GM23338 (cell line): ENCODE measurements at regions not wholly inside any gene's neighbourhood (a gene's known extent, or its start where the extent isn't known, plus 50 kb on each side); places are given as distances from the start of the nearest gene placed in this dataset.

Source experiments
- CTCF ChIP-seq, 2 experiments: fragments of 200-600 bp in 1 of 2; sonication (generic) in 1 of 2; conservative IDR thresholded peaks; 2 replicates each; pipeline versions ENCODE4 v1.5.1 to v1.6.1; 2016 to 2017; ENCODE audit warnings: antibody characterized with exemption in 2 of 2, low read depth in 2 of 2, mild to moderate bottlenecking in 2 of 2, moderate library complexity in 1 of 2
- ETS1 ChIP-seq: IDR thresholded peaks from 2 replicates; pipeline ENCODE4 v1.6.1; 2016; ENCODE audit warnings: antibody characterized with exemption
- EZH2 ChIP-seq: fragments of 200-600 bp; sonication (generic); IDR thresholded peaks from one replicate; pipeline ENCODE4 v1.8.0; 2017; ENCODE audit warnings: antibody characterized with exemption, mild to moderate bottlenecking, low read depth; ENCODE audit not compliant: unreplicated experiment
- ZNF114 ChIP-seq: fragments of 250-450 bp; sonication (Bioruptor Pico); IDR thresholded peaks from 2 replicates; pipeline ENCODE4 v1.5.0; 2020; ENCODE audit warnings: mild to moderate bottlenecking, moderate library complexity

GRCh38 chr11:109349276-109350080, 72.5 kb upstream of the C11orf87 start:
- TF ChIP-seq CTCF (conservative IDR thresholded peaks at IDR 0.05; ENCODE audit: low read depth in 2 of 2) (no peak), EZH2 (no peak), ZNF114 (CRISPR knock-in tag) (no peak), ETS1 (no peak)
